ENCODE measurements at regions not wholly inside any gene's neighbourhood (a gene's known extent, or its start where the extent isn't known, plus 50 kb on each side); places are given as distances from the start of the nearest gene placed in this dataset.
A peak's percentile ranks its signal among the peaks of the same experiment; 100 is the strongest.

DNA sequence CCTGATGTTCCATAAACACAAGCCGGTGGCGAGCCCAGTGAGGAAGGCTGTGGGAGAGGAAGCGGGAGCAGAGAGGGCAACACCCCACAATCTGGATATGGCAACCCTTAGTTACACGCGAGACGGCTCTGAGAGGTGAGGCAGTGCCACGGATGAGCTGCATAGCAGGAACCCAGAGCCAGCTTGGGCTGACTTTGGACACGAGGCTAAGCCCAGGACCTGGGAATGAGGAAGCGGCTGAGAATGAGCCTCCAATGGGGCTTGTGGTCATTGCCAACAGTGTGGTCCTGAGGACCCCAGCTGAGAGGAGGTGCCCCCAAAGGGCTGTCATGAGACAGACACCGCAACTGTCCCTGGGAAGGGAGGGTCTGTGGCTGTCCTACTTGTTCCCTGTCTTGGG, 160.0 kb upstream of the SMIM23 start:
- no peak for TF ChIP-seq POLR2A (IDR thresholded peaks at IDR 0.05; ENCODE audit: low read length)
- DNase-seq, result no peak

DNA sequence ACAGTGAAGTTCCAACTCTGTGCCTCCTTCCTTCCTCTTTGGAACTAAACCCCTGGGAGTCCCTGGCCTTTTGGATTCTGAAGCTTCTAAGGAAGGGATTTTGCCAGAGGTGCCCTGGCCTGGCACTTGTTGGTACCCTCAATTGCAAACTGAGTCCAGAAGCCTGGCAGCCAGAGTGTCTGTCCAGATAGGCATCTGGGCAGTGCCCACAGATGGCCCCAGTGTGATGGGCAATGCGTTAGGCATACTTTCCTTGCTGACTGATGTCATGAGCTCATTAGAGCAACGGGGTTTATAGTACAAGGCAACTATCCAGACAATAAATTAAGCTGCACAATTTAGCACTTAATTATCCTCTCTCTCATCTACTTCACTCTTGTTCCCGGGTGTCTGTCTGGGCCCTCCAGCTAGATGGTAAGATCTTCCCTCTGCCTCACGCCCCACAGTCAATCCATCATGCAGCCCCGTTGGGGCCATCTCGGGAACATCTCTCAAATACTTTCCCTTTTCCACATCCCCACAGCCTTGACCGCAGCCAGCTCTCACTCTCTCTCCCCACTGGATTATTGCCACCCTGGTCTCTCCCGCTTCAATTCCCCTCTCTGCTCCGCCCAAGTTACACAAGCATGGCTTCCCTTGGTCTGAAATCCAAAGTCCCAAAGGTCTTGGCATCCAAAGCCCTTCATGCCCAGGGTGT, 157.5 kb upstream of the SMIM23 start:
- no peak for TF ChIP-seq POLR2A (IDR thresholded peaks at IDR 0.05; ENCODE audit: low read length)
- no peak for TF ChIP-seq GATA1 (IDR thresholded peaks at IDR 0.05; ENCODE audit: low read depth, low read length)
- no peak for DNase-seq

DNA sequence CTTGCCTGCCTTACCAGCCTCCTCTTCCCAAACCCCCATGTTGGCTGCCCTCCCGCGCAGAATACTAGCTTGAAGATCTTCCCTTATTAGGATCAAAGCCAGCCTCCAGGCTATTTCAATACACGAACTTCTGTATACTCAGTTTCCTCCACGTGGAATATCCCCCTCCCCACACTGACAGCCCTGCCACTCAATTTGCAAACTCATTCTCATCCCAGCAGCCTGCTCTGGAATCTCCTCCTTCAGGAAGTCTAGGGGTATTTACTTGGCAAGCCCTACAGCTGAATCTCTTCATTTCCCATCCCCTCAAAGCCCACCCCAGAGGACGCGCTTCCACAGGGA, 157.0 kb upstream of the SMIM23 start:
- TF ChIP-seq POLR2A (IDR thresholded peaks at IDR 0.05; ENCODE audit: low read length) (no peak), GATA1 (IDR thresholded peaks at IDR 0.05; ENCODE audit: low read depth, low read length) (no peak)

DNA sequence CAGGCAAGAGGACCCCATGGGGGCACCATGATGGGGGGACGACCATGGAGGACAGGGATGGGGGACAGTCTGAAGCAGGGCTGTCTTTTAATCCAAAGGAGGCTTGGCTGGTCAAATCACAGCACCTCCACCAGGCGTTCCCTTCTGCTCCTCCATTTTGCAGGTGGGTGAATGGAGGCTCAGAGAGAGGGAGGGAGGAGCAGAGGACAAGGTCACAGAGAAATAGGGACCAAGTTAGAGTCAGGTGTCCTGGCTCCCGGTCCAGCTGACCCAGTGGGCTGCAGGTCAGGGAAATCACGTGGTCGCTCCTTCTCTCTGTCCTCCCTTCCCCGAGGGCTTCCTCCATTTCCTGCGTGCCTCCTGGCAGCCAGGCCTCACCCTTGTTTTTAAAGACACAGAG, 156.4 kb upstream of the SMIM23 start:
- DNase-seq, result no peak
- TF ChIP-seq POLR2A (IDR thresholded peaks at IDR 0.05; ENCODE audit: low read length) (no peak), GATA1 (IDR thresholded peaks at IDR 0.05; ENCODE audit: low read depth, low read length) (no peak)

More for the DNA sequence above, 157.0 kb upstream of the SMIM23 start:
- no peak for DNase-seq

DNA sequence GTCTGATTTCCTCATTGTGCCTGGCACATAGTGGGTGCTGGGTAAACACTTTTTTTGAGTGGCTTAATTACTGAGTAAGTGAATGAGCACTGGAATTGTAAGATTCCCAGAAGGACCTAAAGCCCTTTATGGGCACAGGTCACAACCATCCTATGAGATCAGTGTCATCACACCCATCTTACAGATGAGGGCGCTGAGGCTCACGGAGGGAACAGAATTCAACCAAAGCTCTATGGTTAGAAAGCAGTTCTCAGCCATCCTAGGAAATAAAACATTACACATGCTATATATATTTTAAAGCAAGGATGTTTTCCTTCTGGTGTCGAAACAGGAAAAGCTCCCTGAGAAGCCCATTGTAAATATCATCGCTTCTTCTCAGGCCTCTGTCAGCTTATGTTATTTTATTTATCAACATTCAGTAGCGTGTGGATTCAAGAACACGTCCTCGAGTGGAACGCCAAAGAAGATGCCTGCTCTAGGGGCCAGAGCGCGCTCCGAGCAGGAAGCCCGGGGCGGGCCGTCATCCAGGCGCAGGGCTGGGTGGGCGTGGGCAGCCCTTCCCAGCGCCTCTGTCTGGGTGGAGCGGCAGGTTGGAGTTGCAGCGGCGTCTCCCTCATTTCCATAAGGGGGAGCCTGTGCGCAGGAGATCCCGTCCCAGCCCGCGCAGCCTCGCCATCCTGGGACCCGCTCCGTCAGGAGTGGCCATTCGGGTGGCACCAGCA, 155.8 kb upstream of the SMIM23 start:
- TF ChIP-seq GATA1 (IDR thresholded peaks at IDR 0.05; ENCODE audit: low read depth, low read length) (no peak), POLR2A (IDR thresholded peaks at IDR 0.05; ENCODE audit: low read length) (no peak)
- DNase-seq, result peak; percentile 22 to 35

- no peak for DNase-seq
- no peak for TF ChIP-seq GATA1 (IDR thresholded peaks at IDR 0.05; ENCODE audit: low read depth, low read length)
- TF ChIP-seq POLR2A (IDR thresholded peaks at IDR 0.05; ENCODE audit: low read length), result no peak
These were observed 155.1 kb upstream of the SMIM23 start for GRCh38 chr5:171630350-171631065.

DNA sequence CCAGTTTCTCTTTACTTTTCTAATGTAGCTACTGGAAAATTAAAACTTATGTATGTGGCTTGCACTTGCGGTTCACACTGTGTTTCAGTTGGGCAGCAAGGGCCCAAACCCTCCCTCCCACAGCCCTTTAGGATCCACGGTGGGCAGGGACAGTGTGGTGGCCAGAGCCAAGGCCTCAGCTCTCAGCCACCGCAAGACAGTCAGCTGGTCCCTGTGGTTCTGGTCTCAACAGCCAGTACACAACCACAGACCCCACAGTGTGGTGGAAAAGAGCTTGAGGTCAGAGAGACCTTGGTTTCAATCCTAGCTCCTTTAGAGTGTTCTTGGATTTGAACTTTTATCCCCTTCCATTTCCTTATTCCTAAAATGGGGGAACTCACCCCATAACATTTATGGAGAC, 153.0 kb upstream of the SMIM23 start:
- TF ChIP-seq POLR2A (IDR thresholded peaks at IDR 0.05; ENCODE audit: low read length) (no peak), GATA1 (IDR thresholded peaks at IDR 0.05; ENCODE audit: low read depth, low read length) (no peak)
- no peak for DNase-seq

DNA sequence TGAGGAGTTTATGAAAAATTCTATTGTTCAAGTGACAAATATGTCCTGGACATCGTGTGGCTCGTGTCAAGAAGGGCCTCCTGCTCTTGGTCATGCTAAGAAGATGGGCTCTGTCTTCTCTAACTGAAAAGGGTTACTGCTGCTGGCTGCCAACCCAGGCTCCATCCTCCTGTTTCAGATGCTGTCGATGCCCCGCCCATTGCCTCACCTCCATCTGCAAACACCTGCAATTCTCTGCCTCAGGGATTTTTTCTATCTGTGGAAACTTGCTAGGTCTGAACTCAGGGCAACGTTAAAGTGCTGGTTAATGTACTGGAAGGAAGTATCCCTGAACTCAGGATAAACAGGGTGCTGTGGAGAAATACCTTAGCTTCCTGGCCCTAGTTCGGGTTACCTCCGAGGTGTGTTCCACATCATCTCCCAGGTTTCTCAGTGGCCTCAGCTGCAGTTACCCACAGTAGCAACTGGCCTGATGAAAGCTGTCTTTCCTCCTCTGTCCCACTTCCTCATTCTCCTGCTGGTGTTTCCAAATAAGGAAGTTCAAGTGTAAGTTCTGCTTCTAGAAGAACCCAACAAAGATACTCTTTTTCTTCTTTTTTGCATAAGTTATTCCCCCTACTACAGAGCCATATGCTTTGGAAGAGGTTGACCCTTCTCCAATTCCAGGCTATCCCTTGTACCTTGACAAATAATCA, 151.7 kb upstream of the SMIM23 start:
- no peak for TF ChIP-seq POLR2A (IDR thresholded peaks at IDR 0.05; ENCODE audit: low read length)
- DNase-seq, result no peak

DNA sequence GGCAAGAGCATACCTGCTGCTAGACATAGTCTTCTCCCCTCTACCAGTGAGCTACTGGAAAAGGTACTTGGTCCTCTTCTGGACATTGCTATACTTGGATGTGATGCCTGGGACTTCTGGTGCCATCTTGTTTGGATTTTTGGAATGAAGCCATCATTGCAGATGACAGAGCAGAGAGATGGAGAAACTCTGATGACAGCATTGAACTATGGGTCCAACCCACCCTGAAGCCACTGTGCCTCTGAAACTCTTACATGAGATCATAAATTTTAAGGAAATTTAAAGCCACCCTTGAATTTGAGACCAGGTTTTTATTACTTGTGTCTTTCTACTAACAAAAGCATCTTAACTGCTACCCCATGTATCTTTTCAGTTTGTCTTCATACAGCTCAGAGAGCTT, 151.1 kb upstream of the SMIM23 start:
- no peak for DNase-seq
- TF ChIP-seq POLR2A (IDR thresholded peaks at IDR 0.05; ENCODE audit: low read length) (no peak), GATA1 (IDR thresholded peaks at IDR 0.05; ENCODE audit: low read depth, low read length) (no peak)

GRCh38 chr5:171635028-171635427, 150.6 kb upstream of the SMIM23 start:
- TF ChIP-seq POLR2A (IDR thresholded peaks at IDR 0.05; ENCODE audit: low read length), result no peak
- no peak for TF ChIP-seq GATA1 (IDR thresholded peaks at IDR 0.05; ENCODE audit: low read depth, low read length)
- no peak for DNase-seq

DNA sequence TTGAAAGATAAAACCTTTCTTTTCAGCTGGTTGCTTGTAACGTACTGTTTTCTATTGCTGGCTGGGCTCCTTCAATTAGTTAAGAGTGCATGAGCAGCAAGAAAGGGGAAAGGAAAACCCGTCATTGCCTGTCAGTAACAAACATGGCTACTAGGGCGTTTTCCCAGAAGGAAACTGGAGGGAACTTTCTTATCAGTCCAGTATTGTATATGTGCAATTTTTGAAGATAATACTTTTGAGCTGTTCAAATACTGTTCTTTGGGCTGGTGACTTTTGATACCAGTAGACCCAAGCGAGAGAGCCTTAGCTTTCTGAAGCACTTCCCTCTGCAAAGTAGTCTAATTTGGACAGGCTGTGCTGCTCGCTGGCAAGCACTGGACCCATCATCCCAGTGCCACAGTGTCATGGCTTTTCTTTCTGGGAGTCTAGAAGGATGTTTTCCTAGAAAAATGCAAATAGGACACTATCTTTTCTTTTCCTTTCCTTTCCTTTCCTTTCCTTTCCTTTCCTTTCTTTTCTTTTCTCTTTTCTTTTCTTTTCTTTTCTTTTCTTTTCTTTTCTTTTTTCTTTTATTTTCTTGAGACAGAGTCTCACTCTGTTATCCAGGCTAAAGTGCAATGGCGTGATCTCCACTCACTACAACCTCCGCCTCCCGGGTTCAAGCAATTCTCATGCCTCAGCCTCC, 149.9 kb upstream of the SMIM23 start:
- no peak for TF ChIP-seq GATA1 (IDR thresholded peaks at IDR 0.05; ENCODE audit: low read depth, low read length)
- no peak for TF ChIP-seq POLR2A (IDR thresholded peaks at IDR 0.05; ENCODE audit: low read length)
- no peak for DNase-seq

DNA sequence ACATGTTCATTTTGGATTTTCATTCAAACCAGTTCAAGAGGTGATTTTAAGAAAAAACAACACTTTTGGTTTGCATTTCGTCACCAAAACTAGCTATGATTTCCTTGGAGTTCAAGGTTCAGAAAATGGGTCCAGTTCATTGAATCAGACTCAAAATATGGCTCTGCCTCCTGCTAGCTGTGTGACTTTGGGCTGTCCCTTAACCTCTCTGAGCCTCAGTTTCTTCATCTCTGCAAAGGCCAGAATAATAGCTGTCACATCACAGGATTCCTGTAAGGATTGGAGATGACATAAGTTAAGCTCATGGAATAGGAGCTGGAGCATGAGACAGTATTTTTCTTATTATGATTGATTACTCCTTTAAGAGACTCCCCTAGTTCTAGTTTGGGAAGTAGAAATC, 147.8 kb upstream of the SMIM23 start:
- DNase-seq, result no peak
- TF ChIP-seq GATA1 (IDR thresholded peaks at IDR 0.05; ENCODE audit: low read depth, low read length) (no peak), POLR2A (IDR thresholded peaks at IDR 0.05; ENCODE audit: low read length) (no peak)

DNA sequence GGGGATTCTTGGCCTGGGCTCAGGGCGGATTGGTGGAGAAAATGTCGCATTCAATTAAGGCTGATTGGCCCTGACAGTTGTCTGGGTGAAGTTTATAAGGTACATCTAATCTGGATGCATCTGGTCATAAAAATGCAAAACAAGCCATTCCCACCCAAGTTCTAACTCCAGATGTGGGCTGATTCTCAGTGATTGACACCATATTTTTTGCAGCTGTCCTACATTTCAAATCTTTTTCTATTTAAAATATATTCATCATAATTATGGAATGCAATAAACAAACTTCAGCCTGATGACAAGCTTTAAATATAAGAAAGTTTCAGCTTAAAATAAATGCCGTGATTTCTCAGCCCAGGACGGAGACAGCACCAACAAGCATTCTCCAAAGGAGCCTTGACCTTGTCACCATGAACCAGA, 146.4 kb upstream of the SMIM23 start:
- no peak for TF ChIP-seq GATA1 (IDR thresholded peaks at IDR 0.05; ENCODE audit: low read depth, low read length)
- no peak for TF ChIP-seq POLR2A (IDR thresholded peaks at IDR 0.05; ENCODE audit: low read length)
- no peak for DNase-seq

DNA sequence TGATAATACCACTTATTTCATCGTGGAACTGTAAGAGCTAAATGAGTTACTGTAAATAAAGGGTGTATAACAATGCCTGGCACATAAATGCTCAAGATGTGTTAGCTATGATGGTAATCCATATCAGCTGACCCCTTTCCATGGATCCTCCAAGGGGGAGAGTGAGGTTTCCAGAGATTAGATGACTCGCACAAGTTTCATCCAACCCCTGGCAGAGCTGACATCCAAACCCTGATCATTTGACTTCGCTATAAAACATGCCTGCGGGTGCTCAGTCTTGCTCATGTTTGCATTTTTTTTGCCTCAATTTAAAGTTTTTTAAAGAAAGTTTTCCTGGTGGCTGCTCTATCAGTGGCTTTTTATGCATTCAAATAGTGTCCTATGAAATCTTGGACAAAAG, 145.7 kb upstream of the SMIM23 start:
- TF ChIP-seq POLR2A (IDR thresholded peaks at IDR 0.05; ENCODE audit: low read length) (no peak), GATA1 (IDR thresholded peaks at IDR 0.05; ENCODE audit: low read depth, low read length) (no peak)
- DNase-seq, result no peak

All from erythroblast (primary cell).